HepG2 (cell line): ENCODE measurements at regions not wholly inside any gene's neighbourhood (a gene's known extent, or its start where the extent isn't known, plus 50 kb on each side); places are given as distances from the start of the nearest gene placed in this dataset.

Experiments
- BRCA1 ChIP-seq: sonication (generic); formaldehyde crosslinking; IDR thresholded peaks from 2 replicates; pipeline ENCODE4 v1.4.0; 2020; ENCODE audit warnings: missing genetic modification reagents
- POLR2A ChIP-seq, 2 experiments: IDR thresholded peaks; 2 replicates each; pipeline ENCODE4 v1.6.1; 2011; ENCODE audit warnings: low read depth in 2 of 2, low read length in 2 of 2, mild to moderate bottlenecking in 1 of 2, moderate library complexity in 1 of 2; ENCODE audit not compliant: insufficient read depth in 1 of 2
- TERF1 ChIP-seq: sonication (generic); formaldehyde crosslinking; IDR thresholded peaks from 2 replicates; pipeline ENCODE4 v1.8.0; 2022; ENCODE audit warnings: mild to moderate bottlenecking, missing genetic modification reagents, moderate library complexity

DNA sequence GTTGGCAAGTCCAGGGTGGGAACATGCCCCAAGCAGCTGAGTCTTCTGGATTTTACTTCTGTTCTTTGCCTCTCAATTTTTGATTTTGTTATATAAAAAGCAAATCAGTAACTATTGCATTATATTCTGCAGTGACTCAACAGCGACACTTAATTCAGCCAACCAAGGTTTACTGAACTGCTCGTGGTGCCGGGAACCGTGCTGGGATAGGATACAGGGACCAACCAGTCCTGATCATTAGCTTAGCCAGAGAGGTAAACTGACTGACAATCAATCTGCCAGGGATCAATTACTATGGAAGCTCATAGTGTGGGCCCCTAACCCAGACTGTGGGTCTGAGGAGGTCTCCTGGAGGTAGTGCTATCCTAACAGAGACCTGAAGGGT is 68.4 kb upstream of the ZNF281 start:
- no peak for TF ChIP-seq POLR2A (IDR thresholded peaks at IDR 0.05; ENCODE audit: insufficient read depth in 1 of 2, low read depth in 2 of 2, low read length in 2 of 2)
- TF ChIP-seq BRCA1 = no peak
- no peak for TF ChIP-seq TERF1 (CRISPR knock-in tag)
